ENCODE measurements at regions not wholly inside any gene's neighbourhood (a gene's known extent, or its start where the extent isn't known, plus 50 kb on each side); places are given as distances from the start of the nearest gene placed in this dataset.

DNA sequence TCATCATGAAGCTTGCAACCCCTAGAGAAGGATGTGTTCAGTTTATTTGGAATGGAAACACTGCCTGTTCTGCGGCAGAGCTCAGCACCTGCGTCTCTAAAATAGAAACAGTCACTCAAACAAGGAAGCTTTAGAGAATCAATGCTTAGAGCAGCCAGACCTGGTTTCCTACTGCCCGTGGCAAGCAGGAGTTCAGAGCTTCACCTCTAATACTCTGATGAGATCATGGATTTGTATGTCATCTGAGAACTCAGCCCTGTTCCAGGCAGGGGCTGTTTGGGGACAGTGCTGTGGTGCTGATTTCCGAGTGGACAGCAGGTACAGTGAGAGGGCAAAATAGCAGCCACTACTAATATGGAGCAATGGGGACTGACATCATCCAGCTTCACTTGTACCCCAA is 236.0 kb upstream of the IRX1 start:
- H3K27ac ChIP-seq (ENCODE audit: low read depth in 2 of 2, low read length in 1 of 2), result no peak overlapping the region
- no peak overlapping the region for H3K4me3 ChIP-seq (ENCODE audit: low read depth in 2 of 2, low read length in 1 of 2)
- 3% methylated on average over 4 of the region's 4 CpGs for WGBS (ENCODE audit: low lambda C conversion rate)
- no peak overlapping the region for H2AFZ ChIP-seq (ENCODE audit: low read depth)
- no peak for TF ChIP-seq TEAD4 (IDR thresholded peaks at IDR 0.05; ENCODE audit: borderline replicate concordance, insufficient read depth)
- TF ChIP-seq CTCF (IDR thresholded peaks at IDR 0.05), result no peak
- TF ChIP-seq TCF12 (IDR thresholded peaks at IDR 0.05), result no peak
- TF ChIP-seq FOXM1 (IDR thresholded peaks at IDR 0.05; ENCODE audit: low read depth), result no peak
- no peak for TF ChIP-seq RCOR1 (IDR thresholded peaks at IDR 0.05; ENCODE audit: low read length)
- TF ChIP-seq SMC3 (IDR thresholded peaks at IDR 0.05; ENCODE audit: low read depth, low read length), result no peak
- TF ChIP-seq RAD21 (IDR thresholded peaks at IDR 0.05; ENCODE audit: low read length), result no peak
- TF ChIP-seq PBX3 (IDR thresholded peaks at IDR 0.05), result no peak
- H3F3A ChIP-seq (replicated peaks; ENCODE audit: insufficient read depth), result no peaks in the 10 kb centered on the region
- peaks cover 5% of the 10 kb centered on the region; the same call in 1 of the 2 replicates for H3K27me3 ChIP-seq (ENCODE audit: insufficient read depth)
- H3K9me2 ChIP-seq, result no peaks in the 10 kb centered on the region
- H3K4me1 ChIP-seq (ENCODE audit: control insufficient read depth in 1 of 2, insufficient read depth in 2 of 2, low read depth in 1 of 2, low read length in 1 of 2), result no peaks in the 10 kb centered on the region
- no peaks in the 10 kb centered on the region for H4K20me1 ChIP-seq (ENCODE audit: insufficient read depth)
- H3K9ac ChIP-seq, result no peak overlapping the region
- no peak overlapping the region for H3K4me2 ChIP-seq
- H3K79me2 ChIP-seq (ENCODE audit: insufficient read depth), result no peaks in the 10 kb centered on the region
- H3K9me3 ChIP-seq, result no peaks in the 10 kb centered on the region
- no peaks in the 10 kb centered on the region for H3K36me3 ChIP-seq (replicated peaks in 1 of 2; ENCODE audit: control insufficient read depth in 1 of 2, insufficient read depth in 2 of 2, low read length in 1 of 2)
- DNase-seq, result no peak
- ChIA-PET POLR2A (no interaction called here), CTCF (no interaction called here)

GRCh38 chr5:3357291-3357690 is 238.3 kb upstream of the IRX1 start:
- Histone ChIP-seq H2AFZ (ENCODE audit: low read depth) (no peak overlapping the region), H3K9me2 (no peaks in the 10 kb centered on the region), H3K36me3 (replicated peaks in 1 of 2; ENCODE audit: control insufficient read depth in 1 of 2, insufficient read depth in 2 of 2, low read length in 1 of 2) (no peaks in the 10 kb centered on the region), H3K4me1 (ENCODE audit: control insufficient read depth in 1 of 2, insufficient read depth in 2 of 2, low read depth in 1 of 2, low read length in 1 of 2) (no peaks in the 10 kb centered on the region), H3K4me2 (no peak overlapping the region), H3K9me3 (no peaks in the 10 kb centered on the region), H3K27me3 (ENCODE audit: insufficient read depth) (peaks cover 5% of the 10 kb centered on the region; the same call in 1 of the 2 replicates), H3K27ac (ENCODE audit: low read depth in 2 of 2, low read length in 1 of 2) (no peak overlapping the region), H3F3A (replicated peaks; ENCODE audit: insufficient read depth) (no peaks in the 10 kb centered on the region), H4K20me1 (ENCODE audit: insufficient read depth) (no peaks in the 10 kb centered on the region), H3K79me2 (ENCODE audit: insufficient read depth) (no peaks in the 10 kb centered on the region), H3K9ac (no peak overlapping the region), H3K4me3 (ENCODE audit: low read depth in 2 of 2, low read length in 1 of 2) (no peak overlapping the region)
- WGBS (ENCODE audit: low lambda C conversion rate), result under 1% methylated on average over 5 of the region's 5 CpGs
- TF ChIP-seq ZBTB33 (IDR thresholded peaks at IDR 0.05; ENCODE audit: borderline replicate concordance, low read depth) (no peak), EZH2phosphoT487 (IDR thresholded peaks at IDR 0.05; ENCODE audit: borderline replicate concordance, low read depth) (no peak), NFIC (IDR thresholded peaks at IDR 0.05; ENCODE audit: borderline replicate concordance) (no peak), TEAD4 (IDR thresholded peaks at IDR 0.05; ENCODE audit: borderline replicate concordance, insufficient read depth) (no peak), GABPA (IDR thresholded peaks at IDR 0.05; ENCODE audit: low read depth) (no peak)
- ChIA-PET POLR2A (no interaction called here), CTCF (no interaction called here)
- no peak for DNase-seq
